ENCODE measurements at regions not wholly inside any gene's neighbourhood (a gene's known extent, or its start where the extent isn't known, plus 50 kb on each side); places are given as distances from the start of the nearest gene placed in this dataset.

- intact Hi-C loops (cut with micrococcal nuclease; ENCODE audit: unreplicated experiment) = no loop called here
- ChIA-PET CTCF (no interaction called here), POLR2A (ENCODE audit: low non-redundant PET) (no interaction called here)
- no peak for DNase-seq (ENCODE audit: low spot score)
- Histone ChIP-seq H3K9me3 (ENCODE audit: low read depth, low read length, poor library complexity, severe bottlenecking) (no peaks in the 10 kb centered on the region), H3K27ac (ENCODE audit: low read depth, low read length, poor library complexity, severe bottlenecking) (no peak overlapping the region), H3K4me3 (ENCODE audit: low read depth, low read length, poor library complexity, severe bottlenecking) (no peak overlapping the region), H3K27me3 (replicated peaks; ENCODE audit: insufficient read depth, low read depth, low read length, poor library complexity) (no peaks in the 10 kb centered on the region), H3K4me1 (ENCODE audit: insufficient read depth, low read length, poor library complexity, severe bottlenecking) (no peaks in the 10 kb centered on the region), H3K36me3 (ENCODE audit: insufficient read depth, low read length, poor library complexity, severe bottlenecking) (no peaks in the 10 kb centered on the region)
- no TSS peak for BruUV-seq (replicated peaks)
- no peak for TF ChIP-seq EZH2 (IDR thresholded peaks at IDR 0.05; ENCODE audit: borderline replicate concordance, low read depth, low read length, poor library complexity, severe bottlenecking)
- no peak for TF ChIP-seq CTCF (conservative IDR thresholded peaks at IDR 0.05; ENCODE audit: low read depth, low read length)
Observed at GRCh38 chr5:102570747-102571146, 71.9 kb upstream of the SLCO6A1 start.

DNA sequence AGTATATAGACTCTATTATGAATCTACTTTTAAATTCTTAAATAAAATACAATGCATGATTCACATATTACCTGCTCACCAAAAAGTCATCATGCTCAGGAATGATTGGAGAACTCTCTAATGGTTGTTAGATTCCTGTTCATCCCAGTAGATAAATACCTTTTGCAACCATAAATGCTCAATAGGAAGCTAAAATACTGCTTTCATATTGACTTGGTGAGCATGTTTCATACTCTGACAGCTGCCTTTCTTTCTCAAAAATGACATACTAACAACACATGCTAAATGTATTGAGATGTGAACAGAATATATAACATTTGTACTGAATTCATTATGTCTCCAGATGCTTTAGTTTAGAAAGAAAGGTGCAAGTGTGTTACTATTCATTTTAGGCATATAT, 79.6 kb upstream of the SLCO6A1 start:
- H3K4me3 ChIP-seq (ENCODE audit: low read depth, low read length, poor library complexity, severe bottlenecking) = no peak overlapping the region
- no TSS peak for BruUV-seq (replicated peaks)
- H3K36me3 ChIP-seq (ENCODE audit: insufficient read depth, low read length, poor library complexity, severe bottlenecking) = no peaks in the 10 kb centered on the region
- ChIA-PET POLR2A (ENCODE audit: low non-redundant PET) (no interaction called here), CTCF (no interaction called here)
- no peak for DNase-seq (ENCODE audit: low spot score)
- no peaks in the 10 kb centered on the region for H3K27me3 ChIP-seq (replicated peaks; ENCODE audit: insufficient read depth, low read depth, low read length, poor library complexity)
- H3K9me3 ChIP-seq (ENCODE audit: low read depth, low read length, poor library complexity, severe bottlenecking) = no peaks in the 10 kb centered on the region
- peaks cover 3% of the 10 kb centered on the region for H3K4me1 ChIP-seq (ENCODE audit: insufficient read depth, low read length, poor library complexity, severe bottlenecking)
- TF ChIP-seq EZH2 (IDR thresholded peaks at IDR 0.05; ENCODE audit: borderline replicate concordance, low read depth, low read length, poor library complexity, severe bottlenecking) = no peak
- TF ChIP-seq CTCF (conservative IDR thresholded peaks at IDR 0.05; ENCODE audit: low read depth, low read length) = no peak
- intact Hi-C loops (cut with micrococcal nuclease; ENCODE audit: unreplicated experiment) = no loop called here
- no peak overlapping the region for H3K27ac ChIP-seq (ENCODE audit: low read depth, low read length, poor library complexity, severe bottlenecking)

DNA sequence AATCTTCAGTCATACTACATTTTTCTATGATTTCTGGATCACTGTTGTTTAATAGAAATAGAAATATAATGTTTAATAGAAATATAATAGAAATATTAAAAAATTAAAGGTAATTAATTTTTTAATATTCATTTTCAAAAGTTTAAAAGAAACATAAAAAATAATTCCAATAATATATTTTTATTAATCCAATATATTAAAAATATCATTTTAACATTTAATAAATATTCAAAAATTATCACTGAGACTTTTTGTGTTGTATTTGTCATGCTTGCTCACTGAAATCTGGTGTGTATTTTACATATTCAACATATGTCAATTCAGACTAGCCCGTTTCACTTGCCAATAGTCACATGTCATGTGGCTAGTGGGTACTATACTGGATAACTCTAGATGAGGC, 80.6 kb upstream of the SLCO6A1 start:
- POLR2A ChIA-PET (ENCODE audit: low non-redundant PET) = no interaction called here
- H3K27ac ChIP-seq (ENCODE audit: low read depth, low read length, poor library complexity, severe bottlenecking) = no peak overlapping the region
- peaks cover 13% of the 10 kb centered on the region for H3K4me1 ChIP-seq (ENCODE audit: insufficient read depth, low read length, poor library complexity, severe bottlenecking)
- H3K9me3 ChIP-seq (ENCODE audit: low read depth, low read length, poor library complexity, severe bottlenecking) = no peaks in the 10 kb centered on the region
- no peak for TF ChIP-seq CTCF (conservative IDR thresholded peaks at IDR 0.05; ENCODE audit: low read depth, low read length)
- no peak for TF ChIP-seq EZH2 (IDR thresholded peaks at IDR 0.05; ENCODE audit: borderline replicate concordance, low read depth, low read length, poor library complexity, severe bottlenecking)
- CTCF ChIA-PET = no interaction called here
- no peak for DNase-seq (ENCODE audit: low spot score)
- no TSS peak for BruUV-seq (replicated peaks)
- intact Hi-C loops (cut with micrococcal nuclease; ENCODE audit: unreplicated experiment) = no loop called here
- H3K36me3 ChIP-seq (ENCODE audit: insufficient read depth, low read length, poor library complexity, severe bottlenecking) = no peaks in the 10 kb centered on the region
- H3K4me3 ChIP-seq (ENCODE audit: low read depth, low read length, poor library complexity, severe bottlenecking) = no peak overlapping the region
- H3K27me3 ChIP-seq (replicated peaks; ENCODE audit: insufficient read depth, low read depth, low read length, poor library complexity) = no peaks in the 10 kb centered on the region

Measured in A673 (cell line).